HG03025 (cell line): ENCODE measurements at regions not wholly inside any gene's neighbourhood (a gene's known extent, or its start where the extent isn't known, plus 50 kb on each side); places are given as distances from the start of the nearest gene placed in this dataset.

Experiments used
- ATAC-seq: cut with Tn5 transposase; IDR thresholded peaks from one replicate; pipeline ENCODE4 v1.9.1; 2021; ENCODE audit warnings: mild to moderate bottlenecking, moderate library complexity; ENCODE audit not compliant: unreplicated experiment, low FRiP score

DNA sequence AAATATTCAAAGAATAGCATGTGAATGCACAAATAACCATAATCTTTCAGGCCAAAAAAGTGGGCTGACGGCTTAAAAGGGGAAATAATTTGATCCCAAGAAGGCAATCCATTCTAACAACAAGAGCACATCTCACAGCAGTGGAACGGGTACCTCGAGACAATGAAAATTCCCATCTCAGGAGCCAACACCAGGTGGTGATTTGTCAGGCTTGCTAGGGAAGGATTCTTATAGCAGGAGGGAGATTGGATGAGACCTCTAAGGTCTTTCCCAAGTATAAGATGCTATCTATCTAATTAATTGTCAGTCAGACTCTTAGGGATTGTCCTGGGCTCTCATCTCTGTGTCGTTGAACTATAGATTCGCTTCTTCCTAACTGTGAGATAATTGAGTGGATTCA is 284.0 kb downstream of the ETS1 start:
- ATAC-seq = no peak

DNA sequence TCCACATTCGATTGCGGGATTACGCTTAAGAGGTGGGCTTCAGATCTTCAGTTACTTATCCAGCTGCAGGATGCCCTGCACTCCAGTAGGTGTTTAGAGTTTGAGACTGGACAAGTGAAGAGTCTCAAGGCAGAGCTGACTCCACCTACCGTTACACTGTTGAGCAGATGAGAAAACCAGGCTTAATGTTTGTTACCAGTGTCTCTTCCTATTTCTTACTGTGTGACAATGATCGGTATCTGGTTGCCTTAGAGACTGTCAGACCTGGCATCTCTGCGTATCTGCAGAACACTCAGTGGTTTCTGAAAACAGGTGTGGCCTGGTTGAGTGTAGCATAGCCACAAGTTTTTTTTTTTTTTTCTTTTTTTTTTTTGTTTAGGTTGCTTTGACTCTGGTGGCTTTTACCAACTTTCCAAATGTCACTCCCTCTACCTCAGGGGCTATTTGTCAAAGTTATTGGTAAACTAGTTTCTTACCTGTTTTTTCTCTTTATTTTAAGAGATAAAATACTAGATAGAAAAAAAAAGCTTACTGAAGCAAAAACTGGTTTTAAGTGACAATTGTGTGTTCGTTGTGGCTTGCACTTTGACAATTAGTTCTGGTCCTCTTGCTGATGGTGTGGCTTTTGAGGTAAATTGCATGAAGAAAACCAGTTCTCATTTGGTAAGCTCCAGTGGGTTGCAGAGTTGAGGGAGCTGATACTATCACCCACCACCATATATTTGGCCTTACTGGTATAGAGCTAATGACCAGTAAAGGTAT is 284.8 kb downstream of the ETS1 start:
- ATAC-seq = peak; percentile 89

DNA sequence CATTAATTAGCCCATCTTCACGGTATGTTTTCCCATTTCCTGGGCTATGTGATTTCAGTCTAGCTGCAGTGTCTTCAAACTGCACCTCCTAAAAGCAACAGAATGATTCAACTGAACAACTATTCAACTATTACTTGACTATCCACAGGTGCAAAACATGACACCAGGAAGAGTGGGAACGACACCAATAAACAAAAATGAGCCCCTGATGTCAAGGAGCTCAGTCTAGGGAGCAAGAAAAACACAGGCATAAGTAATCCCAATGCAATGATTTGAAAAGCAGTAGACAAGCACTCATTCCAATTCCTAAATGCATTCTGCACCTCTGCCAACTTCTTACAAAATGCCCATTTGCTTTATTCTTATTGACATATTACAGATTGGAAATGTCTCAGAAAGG is 285.6 kb downstream of the ETS1 start:
- no peak for ATAC-seq

DNA sequence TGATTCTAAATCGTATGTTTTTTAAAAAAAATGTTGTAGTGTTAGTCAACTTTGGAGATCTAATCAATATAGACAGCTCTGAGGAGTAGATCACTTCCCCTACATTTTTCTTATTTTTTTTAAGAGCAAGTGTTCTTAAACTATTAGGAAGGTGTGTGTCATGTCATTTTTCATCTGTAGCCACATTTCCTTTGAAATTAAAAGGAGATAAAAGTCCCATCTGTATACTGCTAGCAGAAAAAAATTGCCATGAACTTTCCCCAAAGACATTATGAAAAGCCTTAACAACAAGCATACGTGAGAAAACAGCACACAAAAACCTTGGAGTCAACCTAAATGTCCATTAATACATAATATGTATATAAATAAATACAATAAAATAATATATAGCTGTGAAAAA is 286.6 kb downstream of the ETS1 start:
- ATAC-seq = no peak

DNA sequence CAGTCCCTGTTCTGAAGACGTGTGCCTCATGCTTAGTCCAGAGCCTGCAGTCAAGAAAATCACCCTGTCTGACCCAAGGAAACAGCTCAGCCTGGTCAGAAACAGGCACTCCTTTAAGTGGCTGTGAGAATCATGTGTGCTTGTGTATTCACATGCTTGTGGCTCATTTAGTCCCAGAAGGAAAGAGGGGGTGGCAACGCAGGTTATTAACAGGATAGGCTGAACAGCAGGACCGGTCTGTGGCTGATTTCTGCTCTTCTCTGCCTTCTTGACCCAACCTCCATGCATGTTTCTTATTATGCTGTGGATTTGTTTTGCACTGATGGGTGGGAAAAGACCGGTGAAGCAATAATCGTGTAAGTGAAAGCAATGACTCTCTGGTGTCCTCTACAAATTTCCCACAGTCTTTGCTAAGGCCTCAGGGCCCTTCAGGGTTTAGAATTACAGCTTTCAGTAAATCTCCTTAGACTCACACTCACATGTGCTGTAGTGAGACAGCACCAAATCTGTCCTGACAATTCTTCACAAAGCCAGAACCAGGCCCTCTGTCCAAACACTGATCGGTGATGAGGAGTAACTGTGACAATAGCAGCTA is 288.1 kb downstream of the ETS1 start:
- ATAC-seq = no peak

DNA sequence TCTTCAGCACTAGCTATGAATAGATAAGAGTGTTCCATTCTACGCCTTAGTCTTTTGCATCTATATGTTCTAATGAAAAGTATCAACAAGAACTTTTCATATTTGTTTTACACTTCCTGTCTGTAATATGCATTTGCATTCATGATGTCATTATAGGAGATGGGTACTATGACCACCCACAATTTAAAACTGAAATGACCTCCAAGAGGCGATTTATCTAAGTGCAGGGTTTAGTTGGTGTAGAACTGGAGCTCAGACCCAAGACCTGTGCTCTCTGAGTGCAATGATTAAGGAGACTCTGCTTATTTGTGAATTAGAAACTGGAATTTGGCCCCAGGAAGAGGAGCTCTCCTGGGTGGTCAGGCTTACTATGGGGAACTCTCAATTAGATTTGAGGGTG is 289.1 kb downstream of the ETS1 start:
- no peak for ATAC-seq

DNA sequence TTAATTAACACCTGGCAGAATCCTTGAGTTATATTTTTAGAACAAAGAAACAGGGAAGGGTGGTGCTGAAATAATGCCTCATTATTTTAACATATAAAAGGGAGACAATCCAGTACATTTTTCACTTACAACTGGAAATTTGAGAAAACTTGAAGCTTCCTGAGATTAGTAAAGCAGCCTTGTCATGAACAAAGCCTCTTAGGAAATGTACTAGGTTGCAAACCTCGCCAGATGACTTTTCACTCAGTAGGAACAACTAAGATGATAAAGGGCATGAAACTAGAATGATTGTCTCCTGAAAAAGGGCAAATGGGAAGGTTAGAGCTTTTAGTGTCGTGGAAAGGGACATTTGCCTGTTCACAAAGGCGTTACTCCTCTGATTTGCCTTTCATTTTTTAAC is 289.6 kb downstream of the ETS1 start:
- ATAC-seq = no peak

DNA sequence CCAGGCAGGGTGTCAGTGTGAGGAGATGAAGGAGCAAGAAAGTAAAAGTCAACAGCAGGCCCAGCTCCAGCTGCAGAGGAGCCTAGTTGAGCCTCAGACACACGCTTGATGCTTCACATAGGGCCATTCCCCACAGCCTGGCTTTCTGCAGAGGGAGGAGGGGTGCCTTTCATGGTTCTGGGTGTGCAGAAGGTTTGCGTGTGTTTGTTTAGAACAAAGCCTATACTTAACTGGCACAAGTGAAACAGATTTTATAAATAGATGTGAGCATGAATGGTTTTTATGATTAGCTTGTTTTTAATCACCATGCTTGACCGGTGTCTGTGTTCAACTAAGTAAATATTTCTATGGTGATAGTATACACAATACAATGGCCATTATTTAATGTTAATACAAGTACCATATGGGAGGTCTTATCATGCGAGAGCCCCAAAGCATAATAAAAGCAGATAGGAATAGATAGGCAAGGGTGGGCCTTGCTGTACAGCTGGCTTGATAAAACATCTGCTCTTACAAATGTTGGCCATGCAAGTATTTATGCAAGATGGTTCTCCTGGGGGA is 290.2 kb downstream of the ETS1 start:
- no peak for ATAC-seq

DNA sequence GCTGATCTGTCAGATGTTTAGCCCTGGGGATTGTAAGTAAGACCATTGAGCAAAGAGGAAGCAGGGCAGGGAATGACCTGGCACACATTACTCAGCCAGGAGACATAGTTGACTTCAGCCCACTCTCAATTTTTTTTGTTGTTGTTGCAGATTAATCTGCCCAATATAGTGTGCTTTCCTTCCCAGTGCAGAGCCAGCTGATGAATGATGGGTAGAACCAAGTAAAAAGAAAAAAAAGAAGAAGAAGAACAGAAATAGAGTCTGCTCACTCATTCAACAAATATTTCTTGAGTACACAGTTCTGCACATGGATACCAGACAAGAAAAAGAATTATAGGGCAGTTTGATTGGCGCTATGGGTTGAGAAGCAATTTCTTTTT is 292.7 kb downstream of the ETS1 start:
- ATAC-seq = no peak

DNA sequence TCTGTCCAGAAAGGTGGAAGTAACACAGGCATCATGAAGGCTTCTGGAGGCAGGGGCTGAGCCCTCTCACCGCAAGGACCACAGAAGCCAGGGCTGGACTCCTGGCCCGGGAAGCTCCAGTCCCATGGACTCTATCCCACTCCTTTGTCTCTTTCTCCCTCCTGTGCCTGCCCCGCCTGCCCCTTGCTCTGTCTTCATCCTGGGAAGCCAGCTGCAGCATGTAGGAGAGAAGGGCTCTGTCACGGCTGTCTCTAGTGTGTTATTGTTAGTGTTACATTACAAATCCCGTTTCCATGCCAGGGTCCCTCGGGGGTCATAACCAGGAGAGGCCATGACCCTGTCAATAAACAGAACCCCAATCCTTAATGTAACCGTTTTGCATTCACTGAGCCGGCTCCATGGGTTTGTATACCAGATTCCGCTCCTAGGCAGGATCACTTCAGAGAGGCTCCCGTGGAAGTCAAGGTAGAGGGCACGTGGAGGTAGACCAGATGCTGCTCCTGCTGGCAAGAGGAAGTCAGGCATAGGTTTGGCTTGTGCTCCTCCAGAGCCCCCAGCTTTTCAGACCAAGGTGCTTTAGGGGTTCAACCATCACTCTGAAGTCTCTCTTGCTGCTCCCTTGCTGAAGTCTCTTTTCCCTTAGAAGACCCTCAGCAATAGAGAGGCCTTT is 293.2 kb downstream of the ETS1 start:
- ATAC-seq = no peak

DNA sequence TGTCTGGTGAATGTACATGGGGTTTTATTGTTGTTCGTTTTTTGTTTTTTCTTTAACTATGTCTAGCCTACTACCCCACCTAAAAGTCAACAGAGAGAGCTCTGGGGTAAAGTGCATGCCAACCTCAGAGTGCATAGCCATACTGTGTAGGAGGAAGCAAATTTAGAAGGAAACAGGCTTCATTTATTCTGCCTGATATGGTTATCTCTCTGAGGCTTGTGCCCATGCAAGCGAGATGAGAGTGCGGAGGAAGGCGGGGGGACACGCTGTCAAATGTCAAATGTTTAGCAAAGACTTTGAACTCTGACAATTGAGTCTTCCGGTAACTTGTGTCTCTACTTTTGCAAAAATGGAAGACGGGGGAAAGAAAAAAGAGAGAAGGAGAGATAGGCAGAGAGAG is 295.5 kb downstream of the ETS1 start:
- ATAC-seq = no peak

DNA sequence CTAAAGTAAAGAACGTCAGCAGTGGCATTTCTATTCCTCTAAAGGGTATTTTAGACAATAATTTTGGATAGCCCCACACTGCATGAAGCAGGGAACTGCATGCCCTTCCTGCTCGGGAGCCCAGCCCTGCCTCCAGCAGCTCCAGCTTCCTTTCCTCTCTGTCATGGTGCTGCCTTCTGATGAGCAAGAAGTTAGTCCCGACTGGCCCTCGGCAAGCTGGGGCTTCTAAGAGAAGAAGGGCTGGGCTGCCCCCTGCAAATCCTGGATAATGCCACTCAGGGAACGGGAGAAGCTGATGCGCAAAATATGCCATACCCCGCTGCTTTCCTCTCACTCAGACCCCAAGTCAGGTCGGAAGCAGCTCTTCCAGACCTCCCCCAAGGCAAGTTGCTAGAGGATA is 296.4 kb downstream of the ETS1 start:
- ATAC-seq = no peak

DNA sequence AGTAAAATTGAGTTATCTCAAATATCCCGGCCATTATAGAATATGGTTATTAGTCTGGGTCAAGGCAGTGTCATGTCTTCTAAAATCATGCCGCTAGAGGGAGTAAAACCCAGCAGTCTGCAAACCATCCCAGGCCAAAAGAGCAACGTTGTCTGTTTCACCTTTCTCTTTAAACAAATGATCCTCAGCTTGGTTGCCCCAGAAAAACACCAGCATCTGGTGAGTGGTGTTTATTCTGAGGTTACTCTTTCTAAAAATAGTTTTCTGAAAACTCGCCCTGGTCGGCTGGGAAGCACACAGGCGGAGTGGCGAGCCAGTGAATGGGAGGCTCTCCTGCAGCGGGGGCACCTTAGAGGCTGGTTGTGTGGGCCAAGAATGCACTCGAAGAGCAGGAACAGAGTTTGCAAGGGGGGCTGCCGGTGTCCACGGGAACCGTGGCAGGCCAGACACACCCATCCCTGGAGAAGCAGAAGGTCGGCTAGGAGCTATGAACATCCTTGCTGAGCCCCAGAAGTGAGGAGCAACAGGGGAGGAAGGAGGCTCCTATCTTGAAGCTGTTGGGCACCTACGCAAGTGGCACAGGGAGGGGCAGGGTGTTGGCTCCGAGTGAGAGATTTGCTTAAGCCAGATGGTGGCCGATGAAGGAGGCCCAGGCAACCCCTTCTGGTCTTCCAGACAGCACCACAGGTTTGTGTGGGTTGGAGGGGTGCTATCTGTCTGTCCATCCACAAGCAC is 297.1 kb downstream of the ETS1 start:
- peak; percentile 75 for ATAC-seq

DNA sequence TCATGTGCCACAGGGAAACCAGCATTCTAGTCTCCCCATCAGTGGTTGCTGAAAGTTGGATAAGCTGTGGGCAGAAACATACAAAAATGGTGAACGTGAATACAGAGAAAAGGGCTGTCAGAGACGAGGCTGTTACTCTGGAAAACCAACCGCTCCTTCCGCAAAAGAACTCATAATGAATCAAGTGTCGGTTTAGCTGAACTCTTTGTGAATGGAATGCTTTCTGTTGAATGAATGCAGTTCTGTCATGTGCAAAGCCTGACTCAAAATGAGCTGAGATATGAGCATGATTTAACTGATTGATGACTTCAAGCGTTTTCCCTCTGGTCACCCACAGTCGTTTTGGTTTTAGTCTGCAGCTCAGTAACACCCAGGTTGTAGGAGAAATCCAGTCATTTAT is 298.3 kb downstream of the ETS1 start:
- no peak for ATAC-seq

DNA sequence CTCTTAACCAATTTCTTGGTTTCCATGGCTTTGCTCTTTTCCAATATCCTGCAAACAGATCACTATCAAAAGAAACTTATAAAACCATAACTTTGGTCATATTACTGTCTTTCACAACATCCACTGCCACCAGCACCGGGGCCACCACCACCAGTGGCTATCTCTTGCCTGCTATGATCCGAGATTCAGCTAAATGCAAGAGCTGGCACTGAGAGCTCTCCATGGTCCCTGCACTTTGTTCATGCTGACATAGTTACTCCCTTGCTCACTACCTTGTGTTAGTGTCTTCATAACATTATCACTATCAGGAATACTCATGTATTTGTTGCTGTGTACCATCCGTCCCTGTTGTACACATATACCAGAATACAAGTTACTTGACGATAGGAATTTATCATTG is 299.0 kb downstream of the ETS1 start:
- ATAC-seq = no peak

DNA sequence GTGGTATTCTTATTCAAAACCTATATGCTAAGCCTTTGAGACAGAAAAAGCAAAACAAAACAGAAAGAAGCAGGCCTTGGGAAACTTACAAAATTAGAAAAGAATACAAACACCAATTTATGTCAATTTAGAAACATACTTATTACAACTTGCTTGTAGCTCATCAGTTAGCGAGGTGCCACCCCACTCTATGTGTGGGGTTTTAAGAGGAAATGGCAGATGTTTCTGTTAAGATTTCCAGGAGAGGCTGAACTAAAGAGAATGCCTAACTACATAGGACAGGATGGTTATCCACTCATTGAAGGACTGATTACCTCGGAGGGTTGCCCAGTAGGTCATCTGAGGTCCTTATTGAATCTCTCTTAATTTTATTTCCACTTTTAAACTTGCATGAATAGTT is 302.0 kb downstream of the ETS1 start:
- ATAC-seq = no peak

DNA sequence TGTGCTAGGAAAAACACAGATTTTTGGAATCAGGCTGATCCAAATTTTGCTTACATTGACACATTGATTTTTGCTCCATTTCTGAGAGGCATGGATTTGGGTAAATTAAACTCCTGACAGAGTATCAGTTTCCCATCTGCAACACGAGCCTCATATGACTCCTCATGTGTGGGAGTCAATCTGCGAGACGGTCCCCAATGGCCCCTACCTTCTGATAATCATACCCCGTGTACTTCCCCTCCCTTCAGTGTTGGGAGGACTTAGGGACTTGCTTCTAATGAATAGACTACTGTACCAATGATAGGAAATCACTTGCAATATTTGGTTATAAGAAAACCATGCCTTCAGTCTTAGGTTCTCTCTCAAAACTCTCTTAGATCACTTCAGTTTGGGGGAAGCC is 302.7 kb downstream of the ETS1 start:
- ATAC-seq = no peak

DNA sequence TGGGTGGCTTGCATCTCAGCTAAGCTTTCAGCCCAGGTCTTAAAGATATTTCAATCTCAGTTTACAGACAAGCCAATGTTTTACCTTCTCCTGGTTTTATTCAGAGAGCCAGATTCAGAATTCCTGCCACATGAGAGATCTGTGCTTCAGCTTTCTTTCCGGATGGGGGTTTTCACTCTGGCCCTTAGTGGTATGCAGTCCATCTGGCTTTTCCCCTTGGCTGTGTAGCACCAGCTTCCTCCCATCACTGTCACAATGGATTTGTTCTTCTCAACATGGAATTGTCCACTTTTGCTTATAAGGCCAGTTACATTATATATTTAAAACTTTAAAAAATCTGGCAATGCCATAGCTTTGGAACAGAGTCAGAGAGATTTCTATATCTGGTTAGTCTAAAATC is 303.9 kb downstream of the ETS1 start:
- no peak for ATAC-seq

DNA sequence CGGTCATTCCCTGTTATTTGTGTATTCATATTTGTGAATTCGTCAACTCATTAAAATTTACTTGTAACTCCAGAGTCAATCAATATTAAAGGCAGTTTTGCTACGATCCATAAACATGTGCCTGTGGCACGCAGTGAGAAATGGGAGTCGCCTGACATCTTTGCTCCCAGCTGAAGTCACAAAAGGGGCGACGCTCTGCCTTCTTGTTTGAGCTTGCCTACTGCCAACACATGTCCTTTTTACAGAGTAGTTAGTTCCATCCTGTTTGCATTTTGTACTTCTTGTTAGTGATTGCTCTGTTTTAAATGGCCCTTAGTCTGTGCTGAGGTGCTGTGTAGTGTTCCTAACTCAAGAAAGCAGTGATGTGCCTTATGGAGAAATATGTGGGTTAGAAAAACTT is 305.3 kb downstream of the ETS1 start:
- no peak for ATAC-seq

DNA sequence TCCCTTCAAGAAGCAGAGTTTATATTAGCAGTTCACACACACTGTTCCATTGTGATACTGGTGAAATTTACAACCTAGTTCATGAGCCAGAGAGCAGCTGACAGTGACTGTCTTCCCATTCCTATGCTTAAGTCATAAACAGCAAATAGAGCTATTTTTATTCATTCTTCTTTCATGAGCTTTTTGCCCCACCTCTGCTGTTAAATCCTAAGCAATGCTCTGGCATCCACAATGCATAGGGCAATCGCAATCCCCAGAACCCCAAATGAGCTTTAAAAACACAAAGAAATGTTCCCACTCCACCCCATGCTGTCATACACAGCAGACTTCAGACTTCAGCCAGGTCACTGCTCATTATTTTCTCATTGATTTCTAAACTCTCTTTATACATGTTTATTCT is 307.5 kb downstream of the ETS1 start:
- ATAC-seq = no peak

DNA sequence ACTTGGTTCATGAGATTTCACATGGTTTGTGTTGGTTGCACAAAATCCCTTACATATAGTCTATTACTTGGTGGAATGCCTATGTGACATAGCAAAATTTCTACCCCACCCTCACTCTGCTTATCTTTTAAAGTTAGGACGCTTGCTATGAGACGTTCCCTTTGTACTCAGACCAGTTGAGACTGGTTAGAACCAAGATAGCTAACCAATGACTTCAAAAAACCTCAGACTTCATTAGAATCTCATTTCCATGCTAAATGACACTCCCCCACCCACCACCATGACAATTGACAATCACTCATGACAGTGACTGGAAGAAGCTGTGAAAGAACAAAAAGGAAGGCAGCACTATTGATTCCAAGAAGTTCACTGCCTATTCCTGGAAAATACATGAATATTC is 313.6 kb downstream of the ETS1 start:
- no peak for ATAC-seq
